Heart left ventricle (tissue), 13 donors: ENCODE measurements at regions not wholly inside any gene's neighbourhood (a gene's known extent, or its start where the extent isn't known, plus 50 kb on each side); places are given as distances from the start of the nearest gene placed in this dataset.

ENCODE experiments used
- POLR2A ChIP-seq, 2 donors: fragments of 450-650 bp; IDR thresholded peaks; one replicate each; pipeline ENCODE4 v1.6.1; 2017; ENCODE audit warnings: antibody characterized with exemption in 2 of 2, mild to moderate bottlenecking in 2 of 2, moderate library complexity in 2 of 2
- TF ChIP-seq, protein P1 (sequence below), 12 donors: fragments of 200-600 bp; sonication (generic) in 4 of 12; IDR thresholded peaks; one replicate each; pipeline versions ENCODE4 v1.5.0 to v1.8.0; 2018 to 2022; ENCODE audit warnings: antibody characterized with exemption in 12 of 12, mild to moderate bottlenecking in 5 of 12
- donor health status: ischemic (EF 13 %, LVEDD 7.1; RV severe dilation, severe dysfunction).
- donor health status: DM: no; HTN: yes; CAD: no.
- donor health status: DM: no; HTN: no; CAD: no.
- donor health status: ischemic (EF 25% LVEDD 6.9; RV normal size, moderate dysfunction).
- donor health status: ischemic (EF 25% LVEDD 5.7; RV mildly dilated, moderate dysfunction).
- donor health status: ischemic (EF 35%, LVEDD 5.7; RV mildly dilated, moderate dysfunction).
- donor health status: nonischemic (EF 11% LVEDD 7.7; RV severe dilation, severe dysfunction).
- donor health status: DM: yes; HTN: yes; CAD: no.
- donor health status: PGD.
- donor health status: ischemic (EF 29% LVEDD 5.4; RV normal size, mild dysfunction).
- donor health status: nonischemic (EF 23%, LVEDD 6.1; RV moderate dilation, normal function).

DNA sequence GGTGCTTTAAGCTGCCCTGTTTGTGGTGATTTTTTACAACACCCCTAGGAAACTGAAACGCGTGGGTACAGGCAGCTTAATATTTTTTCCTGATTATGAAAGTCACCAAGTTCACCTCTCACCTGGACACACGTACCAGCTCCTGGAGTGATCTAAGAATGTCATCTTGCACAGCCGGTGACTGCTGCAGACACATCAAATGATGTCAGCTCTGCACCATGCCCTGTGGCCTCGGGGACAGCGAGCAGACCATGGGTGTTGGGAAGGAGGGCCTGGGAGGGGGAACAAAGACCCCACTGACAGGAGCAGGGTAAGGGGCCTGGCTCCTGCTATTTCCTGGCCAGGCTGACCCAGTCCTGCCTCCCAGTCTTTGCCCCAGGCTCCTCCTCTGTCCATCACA is 272.7 kb downstream of the PARN start:
- TF ChIP-seq, protein P1, sequence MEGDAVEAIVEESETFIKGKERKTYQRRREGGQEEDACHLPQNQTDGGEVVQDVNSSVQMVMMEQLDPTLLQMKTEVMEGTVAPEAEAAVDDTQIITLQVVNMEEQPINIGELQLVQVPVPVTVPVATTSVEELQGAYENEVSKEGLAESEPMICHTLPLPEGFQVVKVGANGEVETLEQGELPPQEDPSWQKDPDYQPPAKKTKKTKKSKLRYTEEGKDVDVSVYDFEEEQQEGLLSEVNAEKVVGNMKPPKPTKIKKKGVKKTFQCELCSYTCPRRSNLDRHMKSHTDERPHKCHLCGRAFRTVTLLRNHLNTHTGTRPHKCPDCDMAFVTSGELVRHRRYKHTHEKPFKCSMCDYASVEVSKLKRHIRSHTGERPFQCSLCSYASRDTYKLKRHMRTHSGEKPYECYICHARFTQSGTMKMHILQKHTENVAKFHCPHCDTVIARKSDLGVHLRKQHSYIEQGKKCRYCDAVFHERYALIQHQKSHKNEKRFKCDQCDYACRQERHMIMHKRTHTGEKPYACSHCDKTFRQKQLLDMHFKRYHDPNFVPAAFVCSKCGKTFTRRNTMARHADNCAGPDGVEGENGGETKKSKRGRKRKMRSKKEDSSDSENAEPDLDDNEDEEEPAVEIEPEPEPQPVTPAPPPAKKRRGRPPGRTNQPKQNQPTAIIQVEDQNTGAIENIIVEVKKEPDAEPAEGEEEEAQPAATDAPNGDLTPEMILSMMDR (IDR thresholded peaks at IDR 0.05) = no peak
- no peak for TF ChIP-seq POLR2A (IDR thresholded peaks at IDR 0.05)
